Fibroblast of skin of right biceps (primary cell): ENCODE measurements at regions not wholly inside any gene's neighbourhood (a gene's known extent, or its start where the extent isn't known, plus 50 kb on each side); places are given as distances from the start of the nearest gene placed in this dataset.

ENCODE experiments used
- DNase-seq: peaks from one replicate; pipeline ENCODE4 v3.0.0-alpha.2; 2013

DNA sequence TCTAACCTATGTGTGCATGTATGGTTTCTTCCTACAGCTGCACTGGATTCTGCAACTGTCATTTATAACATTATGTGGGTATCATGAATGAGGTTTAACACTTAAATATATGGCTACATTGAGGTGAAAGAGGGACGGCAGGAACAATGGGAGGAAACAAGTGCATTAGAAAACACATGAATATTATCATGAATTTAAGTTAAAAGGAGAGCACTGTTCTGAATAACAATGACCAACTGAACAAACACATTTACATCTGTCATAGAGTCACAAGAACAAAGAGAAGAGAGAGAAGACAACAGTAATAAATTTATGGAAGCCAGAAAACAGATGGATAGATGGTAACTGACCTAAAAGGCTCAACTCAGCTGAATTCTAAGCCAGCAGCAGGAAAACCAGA is 527.1 kb upstream of the DIPK2B start:
- DNase-seq, result no peak

DNA sequence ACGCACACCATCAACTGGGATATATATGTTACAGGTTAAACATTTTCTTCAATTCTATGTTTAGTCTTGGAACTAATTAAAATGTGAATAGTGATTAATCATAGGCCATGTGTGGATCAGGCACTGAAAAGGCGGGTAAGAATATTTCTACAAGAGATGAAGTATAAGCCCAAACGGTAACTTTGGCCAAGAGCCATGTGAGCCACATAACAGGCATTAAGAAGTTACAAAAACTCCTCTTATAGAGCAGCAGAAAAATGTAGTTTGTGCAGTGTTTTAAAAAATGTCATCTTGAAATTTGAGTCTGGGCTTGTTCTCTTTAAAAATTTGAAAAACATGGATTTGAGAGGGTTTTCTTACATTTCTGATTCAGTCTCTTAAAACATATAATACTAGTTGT is 521.8 kb upstream of the DIPK2B start:
- DNase-seq, result peak; percentile 77

DNA sequence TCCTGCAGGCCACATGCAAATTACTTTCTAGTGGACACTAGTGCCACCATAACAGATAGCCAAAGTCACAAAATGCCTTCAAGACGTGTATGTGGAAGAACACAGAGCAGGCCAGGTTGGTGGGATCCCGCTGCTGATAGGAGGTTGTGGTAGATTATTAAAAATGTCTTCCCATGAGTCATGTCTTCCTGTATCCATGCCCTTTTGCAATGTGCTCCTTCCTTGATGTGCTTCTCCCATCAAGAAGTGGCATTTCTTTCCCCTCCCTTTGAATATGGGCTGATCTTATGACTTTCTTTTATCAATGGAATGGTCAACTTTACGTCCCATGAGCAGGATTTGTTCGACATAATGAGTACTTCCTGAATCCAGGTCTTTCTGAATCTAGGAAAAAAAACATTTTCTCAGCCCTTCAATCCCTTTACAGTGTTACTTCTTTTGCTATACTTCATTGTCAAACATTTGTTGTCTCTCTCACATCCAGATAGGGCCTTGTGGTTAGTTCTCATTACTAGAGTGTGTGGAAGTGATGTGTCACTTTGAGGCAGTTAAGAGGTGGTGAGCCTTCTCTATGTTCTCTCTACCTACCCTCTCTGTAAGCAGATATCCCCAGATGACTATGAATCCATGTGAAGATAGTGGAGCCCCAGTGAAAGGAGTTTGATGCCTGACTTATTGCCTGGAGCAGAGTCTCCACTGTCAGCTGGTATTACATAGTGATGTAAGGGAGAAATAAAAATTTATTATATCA is 519.2 kb upstream of the DIPK2B start:
- no peak for DNase-seq

DNA sequence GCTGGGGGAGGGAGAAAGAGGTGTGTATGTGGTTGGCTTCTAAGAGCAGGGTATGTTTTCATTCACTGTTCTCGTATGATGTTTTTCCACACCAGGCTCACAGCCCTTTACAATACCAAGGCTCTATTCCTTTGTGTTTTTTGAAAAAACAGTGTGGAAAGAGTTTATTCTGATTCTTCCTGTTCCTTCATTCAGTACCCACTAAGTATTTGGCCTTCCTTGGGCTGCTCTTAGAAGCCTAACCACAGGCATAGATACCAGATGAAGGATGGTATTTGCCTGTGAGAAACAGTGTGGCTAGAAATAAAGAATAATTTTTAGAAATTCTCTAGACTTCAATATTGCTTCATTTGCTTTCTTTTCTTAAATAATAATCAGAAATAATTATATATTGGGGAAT is 518.0 kb upstream of the DIPK2B start:
- DNase-seq, result no peak

DNA sequence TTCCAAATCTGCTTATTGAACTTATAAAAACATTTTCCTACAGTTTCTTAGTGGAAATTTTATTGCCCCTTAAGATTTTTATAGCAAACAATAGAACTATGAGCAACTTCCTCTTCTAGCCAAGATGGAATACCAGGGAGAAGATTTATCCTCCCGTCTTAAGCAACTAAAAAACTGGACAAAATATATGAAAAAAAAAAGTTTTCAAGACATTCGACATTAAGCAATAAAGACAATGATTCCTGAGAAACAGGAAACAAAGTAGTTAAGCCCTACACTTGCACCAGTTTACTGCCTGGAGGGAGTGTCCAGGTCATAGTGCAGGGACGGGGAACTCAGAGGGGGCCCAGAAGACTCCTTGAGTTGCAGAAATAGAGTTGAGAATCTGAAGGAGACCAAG is 516.1 kb upstream of the DIPK2B start:
- no peak for DNase-seq

DNA sequence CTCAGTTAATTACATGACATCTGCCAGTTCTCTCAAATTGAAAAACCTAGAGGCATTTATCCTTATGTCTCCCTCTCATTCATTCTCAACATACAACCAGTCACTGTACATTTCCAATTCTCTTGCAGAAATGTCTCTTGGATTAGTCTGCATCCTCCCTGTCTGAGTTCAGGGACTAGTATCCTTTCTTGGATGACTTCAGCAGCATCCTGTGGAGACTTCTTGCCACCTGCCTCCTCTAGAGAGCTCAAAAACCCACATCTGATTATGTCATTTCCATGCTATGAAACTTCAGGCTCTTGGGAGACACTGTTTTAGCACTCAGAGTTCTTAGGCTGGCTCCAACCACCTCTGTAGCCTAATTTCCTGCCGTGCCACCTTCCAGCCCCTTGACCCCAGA is 515.1 kb upstream of the DIPK2B start:
- DNase-seq, result peak; percentile 83

DNA sequence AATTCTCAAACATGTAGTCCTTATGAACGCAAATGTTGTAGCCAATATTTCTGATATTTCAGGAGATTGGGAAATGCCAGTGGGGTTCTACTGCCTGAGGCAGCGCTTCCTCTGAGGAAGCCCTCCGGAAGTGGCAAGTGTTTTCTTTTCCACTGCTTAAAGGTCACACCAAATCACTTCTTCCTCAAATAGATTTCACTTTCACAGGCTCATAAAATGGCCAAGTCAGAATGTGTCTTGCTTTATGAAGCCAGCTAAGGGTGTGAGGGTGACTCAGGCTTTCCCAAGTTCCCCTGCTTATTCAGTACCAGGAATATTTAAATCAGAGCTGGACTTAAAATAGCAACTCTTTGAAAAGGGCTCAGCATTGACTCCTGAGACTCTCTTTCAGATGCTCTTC is 514.2 kb upstream of the DIPK2B start:
- peak; percentile 79 for DNase-seq

DNA sequence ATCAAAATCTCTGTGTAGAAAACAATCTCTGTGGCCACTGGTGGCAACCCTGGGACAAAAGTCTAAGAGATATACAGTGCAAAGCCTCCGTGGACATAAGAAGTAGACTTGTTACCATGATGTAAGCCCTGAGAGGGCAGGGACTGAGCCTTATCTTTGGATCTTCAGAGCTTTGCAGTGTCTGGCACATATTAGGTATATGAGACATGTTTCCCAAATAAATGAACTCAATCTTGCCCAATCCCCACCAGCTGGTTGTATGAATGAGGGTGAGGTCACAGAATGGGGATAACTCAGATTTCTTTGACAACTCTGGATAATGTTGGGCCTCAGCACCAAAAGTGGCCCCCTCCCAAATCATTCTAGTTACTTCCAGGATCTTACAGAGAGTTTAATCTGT is 511.4 kb upstream of the DIPK2B start:
- DNase-seq, result peak; percentile 81

DNA sequence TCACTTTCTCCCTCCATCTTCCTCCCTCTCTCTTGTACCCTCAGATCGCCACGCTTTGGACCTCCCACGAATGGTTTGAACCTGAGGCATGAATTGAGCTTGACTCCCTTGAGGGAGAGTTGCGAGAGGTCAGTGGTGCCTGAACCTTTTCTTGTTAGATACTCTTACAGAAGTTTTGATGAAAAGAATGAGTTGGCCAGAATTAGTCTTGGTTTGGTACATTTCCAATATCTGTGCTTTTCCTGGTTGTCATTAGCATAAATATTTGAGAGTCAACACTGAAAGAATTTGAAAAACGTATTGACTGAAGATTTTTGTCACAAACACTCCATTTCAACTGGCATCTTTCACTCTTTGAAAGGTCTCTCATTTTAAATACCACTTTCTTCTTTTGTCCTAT is 510.6 kb upstream of the DIPK2B start:
- DNase-seq, result peak; percentile 90

DNA sequence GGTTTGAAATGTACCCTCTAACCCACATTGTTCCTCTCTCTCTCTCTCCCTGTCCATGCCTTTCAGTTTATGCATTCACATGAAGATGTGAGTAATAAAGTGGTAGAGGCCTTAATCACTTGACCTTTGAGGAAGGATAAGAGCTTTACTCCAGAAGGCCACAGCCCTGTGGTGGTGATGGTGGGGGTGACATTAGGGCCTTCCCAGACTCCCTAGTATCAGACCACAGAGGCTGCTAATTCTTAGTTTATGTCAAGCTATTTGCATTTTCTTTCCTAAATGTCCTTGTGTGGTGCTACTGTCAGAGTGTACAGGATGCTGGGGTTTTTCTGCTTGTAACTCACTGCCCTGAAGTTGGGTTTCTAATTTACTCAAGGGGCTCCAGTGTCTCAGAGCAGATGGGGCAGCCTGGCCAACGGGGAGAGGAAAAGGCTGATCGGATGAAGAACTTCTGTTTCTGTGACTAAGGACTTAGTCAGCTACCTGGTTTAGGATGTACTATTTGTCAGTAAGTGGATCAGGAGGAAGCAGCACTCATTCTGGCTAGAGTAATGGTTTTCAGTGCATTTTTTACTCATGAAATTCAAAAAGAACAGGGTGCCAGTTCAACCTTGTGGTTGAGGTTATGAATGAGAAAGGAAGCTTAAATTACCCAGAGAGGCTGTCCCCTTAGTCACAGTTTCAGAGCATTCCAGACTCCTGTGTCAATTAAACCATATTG is 509.6 kb upstream of the DIPK2B start:
- peak; percentile 98 for DNase-seq

DNA sequence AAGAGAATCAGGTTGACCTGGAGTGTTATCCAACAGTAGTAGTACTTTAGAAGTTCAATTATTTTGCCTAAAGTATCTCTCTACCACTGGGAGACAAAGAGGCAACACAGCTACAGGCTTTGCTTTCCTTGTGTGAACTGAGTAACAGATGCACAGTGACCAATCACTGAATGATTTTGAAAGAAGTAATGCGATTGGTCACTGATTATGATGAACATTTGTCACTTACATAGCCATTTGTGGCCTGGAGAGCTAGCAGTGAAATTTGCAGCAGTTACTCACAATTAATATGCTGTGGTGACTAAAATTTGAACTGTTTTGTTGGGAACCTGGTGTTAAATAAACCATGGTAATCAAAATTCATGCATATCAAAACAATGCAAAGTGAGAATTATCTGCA is 508.7 kb upstream of the DIPK2B start:
- peak; percentile 68 for DNase-seq

DNA sequence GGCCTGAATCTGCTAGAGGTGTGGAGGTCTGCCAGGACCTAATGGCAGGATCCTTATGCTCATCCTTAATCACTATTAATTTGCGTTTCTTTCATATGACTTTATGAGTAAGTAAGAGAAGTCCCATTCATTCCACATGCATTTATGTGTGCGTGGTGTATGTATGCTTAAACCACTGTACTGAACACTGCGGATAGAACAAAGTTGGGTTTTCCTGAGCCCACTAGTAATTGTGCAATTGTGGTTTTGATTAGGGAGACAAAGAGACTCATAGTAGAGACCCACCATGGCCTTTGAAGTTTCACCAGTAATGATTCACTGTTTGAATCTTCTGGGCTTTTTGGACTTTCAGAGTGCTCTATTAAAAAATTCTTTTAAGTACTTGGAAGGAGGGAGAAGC is 498.5 kb upstream of the DIPK2B start:
- peak; percentile 84 for DNase-seq

DNA sequence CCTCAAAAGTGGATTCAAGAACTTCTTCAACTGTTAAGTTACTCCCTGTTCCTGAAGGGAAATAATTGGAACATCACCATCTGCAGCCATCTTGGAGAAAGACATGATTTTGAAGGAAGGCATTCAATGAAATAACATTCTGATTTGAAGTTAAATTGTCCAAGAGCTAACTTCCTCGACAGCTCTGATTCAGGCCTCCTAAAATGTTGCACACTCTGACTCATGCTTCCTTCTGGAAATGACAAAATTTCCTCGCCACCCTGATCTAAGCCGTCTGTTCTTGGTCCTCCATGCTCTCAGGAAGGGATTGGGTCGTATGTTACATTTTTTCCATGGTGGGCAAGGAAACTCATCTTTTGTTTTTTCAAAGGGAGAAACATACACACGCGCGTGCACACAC is 496.9 kb upstream of the DIPK2B start:
- DNase-seq, result peak; percentile 93

DNA sequence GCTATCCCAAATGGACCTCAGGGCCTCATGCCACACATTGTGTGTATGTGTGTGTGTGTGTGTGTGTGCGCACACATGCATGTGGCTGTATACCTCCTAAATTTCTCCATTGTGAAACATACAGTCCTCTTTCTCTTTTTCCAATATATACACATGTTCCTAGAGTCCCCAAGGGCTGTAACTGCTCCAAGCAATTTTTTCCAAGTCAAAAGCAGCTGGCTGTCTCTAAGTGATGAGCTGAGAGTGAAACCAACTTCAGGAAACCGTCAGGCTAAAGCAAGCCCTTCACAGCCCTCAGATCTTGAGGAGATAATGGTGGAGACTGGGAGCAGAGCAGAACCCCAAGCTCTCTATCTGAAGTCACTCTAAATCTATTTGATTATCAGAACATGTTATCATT is 496.1 kb upstream of the DIPK2B start:
- no peak for DNase-seq

DNA sequence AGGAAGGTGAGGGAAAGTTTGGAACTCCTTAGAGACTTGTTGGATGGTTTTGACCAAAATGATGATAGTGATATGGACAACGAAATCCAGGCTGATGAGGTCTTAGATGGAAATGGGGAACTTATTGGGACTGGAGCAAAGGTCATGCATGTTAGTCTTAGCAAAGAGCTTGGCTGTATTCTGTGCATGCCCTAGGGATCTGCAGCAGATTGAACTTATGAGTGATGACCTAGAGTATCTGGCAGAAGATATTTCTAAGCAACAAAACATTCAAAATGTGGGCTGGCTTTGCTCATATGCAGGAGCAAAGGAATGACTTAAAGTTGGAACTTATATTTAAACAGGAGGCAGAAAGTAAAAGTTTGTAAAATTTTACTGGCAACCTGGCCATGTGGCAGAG is 489.3 kb upstream of the DIPK2B start:
- DNase-seq, result no peak

DNA sequence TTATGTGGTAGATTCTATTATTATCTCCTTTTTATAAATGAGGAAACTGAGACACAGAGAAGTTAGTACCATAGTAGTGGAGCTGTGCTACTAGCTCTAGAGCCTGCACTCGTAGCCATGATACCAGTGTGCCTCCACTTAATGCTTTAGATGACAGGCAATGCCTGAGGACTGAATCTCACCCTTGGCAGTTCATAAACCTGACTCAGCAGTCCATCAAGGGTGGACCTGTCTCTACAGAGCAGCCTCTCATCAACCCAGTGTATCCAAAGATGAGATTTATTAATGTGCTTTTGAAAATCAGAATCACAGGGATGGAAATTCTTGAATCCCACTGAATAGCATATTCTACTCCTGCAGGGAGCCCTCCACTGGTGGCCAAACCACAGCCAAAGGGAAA is 483.2 kb upstream of the DIPK2B start:
- DNase-seq, result no peak

DNA sequence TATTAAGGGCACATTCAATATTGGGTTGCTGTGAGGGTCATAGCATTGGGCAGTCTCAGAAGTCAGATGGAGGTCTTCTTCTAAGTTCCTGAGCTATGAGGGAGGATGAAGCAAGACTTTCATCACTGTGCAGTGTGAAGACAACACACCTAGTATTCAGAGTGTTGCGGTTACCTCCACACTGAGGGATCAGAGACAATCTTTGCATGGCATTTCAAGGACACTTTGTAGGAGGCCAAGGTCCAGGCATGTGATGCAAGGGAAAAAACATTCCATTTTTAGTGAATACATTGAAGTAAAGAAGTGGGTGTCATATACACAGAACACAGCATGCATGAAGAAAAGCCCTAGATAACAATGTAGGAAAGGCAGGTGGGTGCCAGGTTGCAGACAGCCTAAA is 481.2 kb upstream of the DIPK2B start:
- DNase-seq, result no peak

DNA sequence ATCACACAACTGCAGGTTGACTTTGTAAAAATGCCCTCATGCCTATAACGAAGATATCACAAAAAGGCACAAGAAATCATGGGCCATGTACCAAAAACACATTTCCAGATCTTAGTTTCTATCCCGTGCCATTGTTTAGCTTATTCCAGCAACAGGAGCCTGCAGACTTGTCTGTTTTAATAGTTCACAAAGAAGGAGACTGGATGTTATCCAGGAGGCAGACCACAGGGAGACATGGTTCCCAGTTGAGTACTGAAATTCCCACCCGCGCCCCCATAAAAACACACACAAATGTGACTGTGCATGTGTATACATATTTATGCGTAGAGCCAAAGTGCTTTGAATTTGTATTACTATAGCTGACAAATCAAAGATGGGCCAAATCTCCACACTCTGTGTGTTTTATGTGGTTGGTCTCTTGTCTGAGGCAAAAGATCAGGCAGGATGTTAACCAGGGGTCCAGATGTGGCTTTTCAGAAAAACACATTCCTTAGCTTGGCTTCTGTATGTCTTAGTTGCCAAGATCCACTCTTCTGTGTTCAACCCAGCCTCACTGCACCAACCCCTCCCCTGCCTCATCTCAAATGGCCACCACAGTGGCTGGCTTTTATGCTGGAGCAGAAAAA is 469.2 kb upstream of the DIPK2B start:
- peak; percentile 59 for DNase-seq

DNA sequence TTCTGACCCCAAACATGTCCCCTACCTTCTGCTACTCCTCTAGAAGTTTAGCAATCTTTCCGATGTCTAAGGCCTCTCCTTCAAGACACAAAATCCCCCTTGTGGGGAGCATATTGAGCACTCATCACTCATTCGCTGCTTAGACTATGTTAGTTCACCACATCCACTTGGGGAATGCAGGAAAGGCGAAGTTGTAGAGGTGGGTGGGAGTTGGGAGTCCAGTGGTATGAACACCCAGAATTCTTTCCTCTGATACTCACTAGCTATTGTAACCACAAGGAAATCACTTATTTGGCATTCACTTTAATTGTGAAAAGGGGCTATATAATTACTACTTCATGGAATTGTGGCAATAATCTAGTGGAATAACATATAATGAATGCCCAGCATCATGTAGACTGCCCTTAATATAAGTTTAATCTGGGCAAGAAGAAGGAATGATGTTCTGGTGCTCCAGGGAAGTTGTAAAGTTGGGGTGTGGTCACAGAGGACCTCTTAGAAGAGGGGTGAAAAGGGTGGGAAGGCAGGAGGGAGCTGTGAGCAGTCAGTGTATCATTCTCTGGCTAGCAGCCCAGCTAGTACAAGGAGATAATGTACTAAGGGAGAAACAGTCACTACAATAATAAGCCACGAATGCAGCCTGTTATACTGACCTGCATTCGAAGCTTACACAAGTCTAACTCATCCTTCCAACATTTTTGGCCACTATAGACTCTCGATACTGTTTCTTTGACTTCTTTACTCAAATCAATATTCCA is 468.2 kb upstream of the DIPK2B start:
- peak; percentile 97 for DNase-seq

DNA sequence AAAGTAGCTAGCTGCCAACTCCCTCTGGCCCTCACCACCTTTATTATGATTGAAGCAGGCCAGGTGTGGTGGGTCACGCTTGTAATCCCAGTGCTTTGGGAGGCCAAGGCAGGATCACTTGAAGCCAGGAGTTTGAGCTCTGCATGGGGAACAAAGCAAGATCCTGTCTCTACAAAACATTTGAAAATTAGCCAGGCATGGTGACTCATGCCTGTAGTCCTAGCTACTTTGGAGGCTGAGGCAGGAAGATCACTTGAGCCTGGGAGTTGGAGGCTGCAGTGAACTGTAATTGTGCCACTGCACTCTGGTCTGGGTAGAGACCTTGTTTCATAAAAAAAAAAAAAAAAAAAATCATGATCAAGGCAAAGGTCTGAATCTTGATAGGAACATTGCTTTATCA is 467.0 kb upstream of the DIPK2B start:
- peak; percentile 67 for DNase-seq

DNA sequence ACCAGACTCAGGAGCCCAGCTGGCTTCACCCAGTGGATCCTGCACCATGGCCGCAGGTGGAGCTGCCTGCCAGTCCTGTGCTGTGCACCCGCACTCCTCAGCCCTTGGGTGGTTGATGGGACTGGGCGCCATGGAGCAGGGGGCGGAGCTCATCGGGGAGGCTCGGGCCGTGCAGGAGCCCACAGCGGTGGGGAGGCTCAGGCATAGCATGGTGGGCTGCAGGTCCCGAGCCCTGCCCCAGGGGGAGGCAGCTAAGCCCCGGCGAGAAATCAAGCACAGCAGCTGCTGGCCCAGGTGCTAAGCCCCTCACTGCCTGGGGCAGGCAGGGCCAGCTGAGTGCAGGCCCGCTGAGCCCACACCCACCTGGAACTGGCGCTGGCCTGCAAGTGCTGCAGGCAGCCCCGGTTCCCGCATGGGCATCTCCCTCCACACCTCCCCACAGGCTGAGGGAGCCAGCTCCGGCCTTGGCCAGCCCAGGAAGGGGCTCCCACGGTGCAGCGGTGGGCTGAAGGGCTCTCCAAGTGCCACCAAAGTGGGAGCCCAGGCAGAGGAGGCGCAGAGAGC is 464.1 kb upstream of the DIPK2B start:
- DNase-seq, result no peak

DNA sequence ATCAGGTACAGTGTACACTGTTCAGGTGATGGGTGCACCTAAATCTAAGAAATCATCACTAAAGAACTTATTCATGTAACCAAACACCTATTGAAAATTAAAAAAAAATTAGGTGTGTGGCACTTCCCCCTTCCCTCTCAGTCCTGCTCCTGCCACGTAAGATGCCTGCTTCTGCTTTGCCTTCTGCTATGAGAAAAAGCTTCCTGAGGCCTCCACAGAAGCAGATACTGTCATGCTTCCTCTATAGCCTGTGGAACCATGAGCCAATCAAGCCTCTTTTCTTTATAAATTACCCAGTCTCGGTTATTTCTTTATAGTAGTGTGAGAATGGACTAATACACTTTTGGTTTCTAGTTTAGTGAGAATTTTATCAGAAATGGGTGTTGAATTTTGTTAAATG is 459.8 kb upstream of the DIPK2B start:
- DNase-seq, result no peak

DNA sequence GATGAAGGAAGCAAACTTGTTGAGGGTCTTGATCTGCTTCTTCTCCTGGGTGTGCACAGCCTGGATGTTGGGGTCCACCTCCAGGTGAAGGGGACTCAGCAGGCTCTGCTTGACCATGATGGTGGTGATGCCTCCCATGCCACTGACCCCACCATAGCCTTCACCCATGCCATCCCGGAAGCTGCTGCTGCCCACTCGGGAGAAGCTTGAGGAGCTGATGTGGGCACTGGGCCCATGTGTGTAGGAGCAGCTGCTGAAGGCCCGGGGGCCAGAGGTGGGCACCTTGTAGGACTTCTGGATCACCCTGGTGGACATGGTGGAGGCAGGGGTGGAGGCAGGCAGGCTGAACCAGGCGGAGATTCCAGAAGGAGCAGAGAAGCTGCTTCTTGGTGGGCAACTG is 432.7 kb upstream of the DIPK2B start:
- no peak for DNase-seq
